MV-4-11 (cell line): ENCODE measurements at regions not wholly inside any gene's neighbourhood (a gene's known extent, or its start where the extent isn't known, plus 50 kb on each side); places are given as distances from the start of the nearest gene placed in this dataset.
A peak's percentile ranks its signal among the peaks of the same experiment; 100 is the strongest.

Experiments
- DNase-seq: peaks from one replicate; lab custom pipeline; 2025; lab: John Stamatoyannopoulos, UW

GRCh38 chr3:5069627-5070026 is 52.5 kb upstream of the ARL8B start:
- DNase-seq, result no peak

DNA sequence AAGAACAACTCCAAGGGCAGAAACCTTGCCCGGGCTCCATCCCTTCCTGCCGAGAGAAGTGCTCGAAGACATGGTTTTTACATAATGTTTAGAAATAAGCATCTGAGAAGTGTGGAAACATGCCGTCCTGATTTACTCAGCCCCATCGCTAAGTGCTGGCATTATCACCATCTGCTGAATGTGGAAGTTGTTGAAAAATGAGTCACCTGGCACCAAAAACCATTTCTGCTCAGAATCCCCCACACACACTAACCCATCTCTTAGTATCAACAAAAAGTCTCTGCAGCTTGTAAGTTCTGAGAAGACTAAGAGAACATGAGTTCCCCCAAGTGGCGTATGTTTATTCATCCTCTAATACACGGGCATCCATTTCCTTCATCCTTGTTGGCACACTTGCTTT is 51.0 kb upstream of the ARL8B start:
- DNase-seq, result peak; percentile 58

- DNase-seq, result peak; percentile 55
Measured at GRCh38 chr3:5072100-5072816, 49.8 kb upstream of the ARL8B start.
